K562 (cell line): ENCODE measurements at regions not wholly inside any gene's neighbourhood (a gene's known extent, or its start where the extent isn't known, plus 50 kb on each side); places are given as distances from the start of the nearest gene placed in this dataset.

Source experiments
- ATAC-seq: fragments of 200-7000 bp; cut with Tn5 transposase; 3 replicates; pipeline ENCODE4 v1.9.1; 2020; ENCODE audit warnings: moderate library complexity
- BruUV-seq: library from RNA; stranded (reverse); fragments of 400-500 nt; replicated peaks from 2 replicates; lab custom pipeline; 2021; lab: Mats Ljungman, UMichigan
- CTCF ChIA-PET: fragments of 300-600 bp; formaldehyde crosslinking; extraction: SDS; loops from one replicate; lab custom pipeline; 2021; ENCODE audit warnings: low intra/inter-chr PET ratio; lab: Yijun Ruan, JAX
- POLR2A ChIA-PET: fragments of 300-600, 350-650 bp; sonication (Branson Sonifier 250); formaldehyde crosslinking; extraction: SDS; loops from one replicate; lab custom pipeline; 2021; ENCODE audit warnings: antibody characterized with exemption, inconsistent platforms; lab: Yijun Ruan, JAX
- DNase-seq, 4 experiments: peaks; one replicate each; pipeline versions ENCODE4 v3.0.0 to v3.0.0-alpha.2; 2011 to 2018; ENCODE audit warnings: low spot score in 3 of 4, mixed read lengths in 3 of 4; ENCODE audit errors: extremely low read depth in 1 of 4
- FAIRE-seq: peaks from 2 replicates; lab custom pipeline; 2011; peaks lifted over from hg19 to GRCh38; lab: Jason Lieb, UNC
- H2AFZ ChIP-seq: 2 replicates; pipeline ENCODE4 v1.6.0; 2011; ENCODE audit warnings: low read depth, low read length, control low read depth, inconsistent platforms
- H3K27ac ChIP-seq: fragments of 200-600 bp; 3 replicates; pipeline ENCODE4 v1.8.0; 2011; ENCODE audit warnings: low read depth, mild to moderate bottlenecking, control low read depth, inconsistent platforms, low read length, moderate library complexity, mixed read lengths; ENCODE audit errors: extremely low read depth
- H3K27me3 ChIP-seq, 2 experiments: fragments of 300-600 bp in 1 of 2; 2 replicates in 1 of 2; 3 replicates in 1 of 2; pipeline versions ENCODE4 v1.6.0 to v1.8.0; 2011; ENCODE audit warnings: inconsistent platforms in 2 of 2, low read length in 2 of 2, mild to moderate bottlenecking in 1 of 2, mixed read lengths in 1 of 2, moderate library complexity in 1 of 2; ENCODE audit not compliant: control insufficient read depth in 2 of 2, insufficient read depth in 2 of 2
- H3K36me3 ChIP-seq: fragments of 300-600 bp; 3 replicates; pipeline ENCODE4 v1.8.0; 2011; ENCODE audit warnings: mild to moderate bottlenecking, low read length, inconsistent platforms; ENCODE audit not compliant: control insufficient read depth, insufficient read depth
- H3K4me1 ChIP-seq, 2 experiments: fragments of 200-600 bp in 1 of 2; replicated peaks in 1 of 2; 2 replicates in 1 of 2; 3 replicates in 1 of 2; pipeline versions ENCODE4 v1.5.1 to v1.8.0; 2011; ENCODE audit warnings: inconsistent platforms in 2 of 2, low read length in 2 of 2, mild to moderate bottlenecking in 1 of 2, mixed read lengths in 1 of 2, moderate library complexity in 1 of 2; ENCODE audit not compliant: control insufficient read depth in 2 of 2, insufficient read depth in 2 of 2
- H3K4me2 ChIP-seq: 2 replicates; pipeline ENCODE4 v1.6.1; 2011; ENCODE audit warnings: low read length, control low read depth, inconsistent platforms, mixed read lengths; ENCODE audit not compliant: insufficient read depth
- H3K4me3 ChIP-seq: fragments of 200-600 bp; sonication (generic), shearing (Covaris generic); 2 replicates; pipeline ENCODE4 v1.5.1; 2016; ENCODE audit warnings: control low read depth, inconsistent platforms
- H3K79me2 ChIP-seq: fragments of 200-600 bp; 3 replicates; pipeline ENCODE4 v1.8.0; 2011; ENCODE audit warnings: low read length, inconsistent platforms; ENCODE audit not compliant: control insufficient read depth, insufficient read depth
- H3K9ac ChIP-seq, 2 experiments: 2 replicates each; pipeline versions ENCODE4 v1.6.0 to v1.6.1; 2011; ENCODE audit warnings: low read depth in 2 of 2, low read length in 2 of 2, control low read depth in 1 of 2, inconsistent platforms in 1 of 2, mild to moderate bottlenecking in 1 of 2, mixed read lengths in 1 of 2; ENCODE audit not compliant: insufficient read depth in 1 of 2
- H3K9me1 ChIP-seq: one replicate; pipeline ENCODE4 v1.6.0; 2011; ENCODE audit warnings: inconsistent platforms, mild to moderate bottlenecking, low read length, moderate library complexity; ENCODE audit not compliant: control insufficient read depth, insufficient read depth
- H3K9me3 ChIP-seq: replicated peaks from 2 replicates; pipeline ENCODE4 v1.5.1; 2011; ENCODE audit warnings: low read depth, low read length, inconsistent platforms; ENCODE audit not compliant: control insufficient read depth, insufficient read depth
- H4K20me1 ChIP-seq: replicated peaks from 2 replicates; pipeline ENCODE4 v1.6.1; 2011; ENCODE audit warnings: low read length, inconsistent platforms, mixed read lengths; ENCODE audit not compliant: control insufficient read depth, insufficient read depth
- CEBPB ChIP-seq: fragments of 450-650 bp; IDR thresholded peaks from 2 replicates; pipeline ENCODE4 v1.6.1; 2016; ENCODE audit warnings: missing genetic modification characterization, missing compliant biosample characterization
- CHD4 ChIP-seq: fragments of 200-600 bp; sonication (generic); IDR thresholded peaks from 3 replicates; pipeline ENCODE4 v1.6.1; 2012; ENCODE audit warnings: low read depth, mild to moderate bottlenecking, mixed read lengths, low read length, inconsistent platforms; ENCODE audit not compliant: insufficient read depth, insufficient replicate concordance, poor library complexity, severe bottlenecking
- CREB1 ChIP-seq, 2 experiments: sonication (generic) in 1 of 2; formaldehyde crosslinking in 1 of 2; IDR thresholded peaks; 2 replicates each; pipeline versions ENCODE4 v1.6.1 to v1.8.0; 2012 to 2022; ENCODE audit warnings: inconsistent platforms in 1 of 2, mild to moderate bottlenecking in 1 of 2, missing genetic modification reagents in 1 of 2, moderate library complexity in 1 of 2
- CXXC5 ChIP-seq: fragments of 250-450 bp; sonication (Bioruptor Pico); IDR thresholded peaks from 2 replicates; pipeline ENCODE4 v1.8.0; 2022; ENCODE audit warnings: inconsistent platforms, mild to moderate bottlenecking, moderate library complexity
- HMGN3 ChIP-seq: IDR thresholded peaks from 2 replicates; pipeline ENCODE4 v1.6.1; 2011; ENCODE audit warnings: borderline replicate concordance, low read depth, mild to moderate bottlenecking, mixed read lengths, low read length; ENCODE audit not compliant: insufficient read length; ENCODE audit errors: extremely low read depth
- IFI16 ChIP-seq: fragments of 250-450 bp; sonication (Bioruptor Pico); IDR thresholded peaks from 2 replicates; pipeline ENCODE4 v2.1.2; 2022; ENCODE audit warnings: mild to moderate bottlenecking, inconsistent platforms
- PCBP1 ChIP-seq: fragments of 200-400 bp; formaldehyde crosslinking; IDR thresholded peaks from 2 replicates; pipeline ENCODE4 v1.6.1; 2018; ENCODE audit warnings: mild to moderate bottlenecking, low read depth, low read length; ENCODE audit not compliant: poor library complexity, severe bottlenecking
- POLR2AphosphoS2 ChIP-seq: IDR thresholded peaks from 2 replicates; pipeline ENCODE4 v1.6.1; 2012; ENCODE audit warnings: low read length, improper control_type of control experiment
- POU5F1 ChIP-seq: fragments of 150-350 bp; IDR thresholded peaks from 2 replicates; pipeline ENCODE4 v1.6.1; 2014; ENCODE audit warnings: borderline replicate concordance, low read length, low read depth, mild to moderate bottlenecking; ENCODE audit not compliant: partially characterized antibody
- TEAD1 ChIP-seq, 2 experiments: fragments of 450-650 bp in 1 of 2; sonication (generic) in 1 of 2; formaldehyde crosslinking; IDR thresholded peaks; 2 replicates each; pipeline versions ENCODE4 v1.4.0 to v1.8.0; 2020 to 2022; ENCODE audit warnings: mild to moderate bottlenecking in 2 of 2, missing genetic modification reagents in 1 of 2
- ZBTB7A ChIP-seq: IDR thresholded peaks from 2 replicates; pipeline ENCODE4 v1.6.1; 2011; ENCODE audit warnings: low read depth, mild to moderate bottlenecking, low read length, moderate library complexity, borderline replicate concordance; ENCODE audit not compliant: control insufficient read depth
- ZC3H11A ChIP-seq: IDR thresholded peaks from 2 replicates; pipeline ENCODE4 v1.6.1; 2012; ENCODE audit warnings: low read depth, low read length, improper control_type of control experiment
- ZNF644 ChIP-seq: fragments of 200-800 bp; sonication (Bioruptor generic); IDR thresholded peaks from 2 replicates; pipeline ENCODE4 v1.6.1; 2016; ENCODE audit warnings: low read depth, missing genetic modification characterization, missing compliant biosample characterization
- WGBS: fragments of 100-300 bp; shearing (Covaris generic); methylation state at CpG from one replicate; pipeline ENCODE4 v1.1.6; 2016; ENCODE audit warnings: low coverage, mixed read lengths; ENCODE audit not compliant: insufficient coverage; ENCODE audit errors: missing lambda C conversion rate; 5-methylcytosine and 5-hydroxymethylcytosine counted together
- in situ Hi-C: fragments of 300-500 bp; cut with MboI; formaldehyde crosslinking; loops from 4 replicates; pipeline ENCODE4 v1.15.0; 2018; ENCODE audit warnings: inconsistent platforms, mixed read lengths
- intact Hi-C: fragments of 100-400 bp; cut with micrococcal nuclease; formaldehyde crosslinking; loops from 2 replicates; pipeline ENCODE4 v1.14.2; 2022
- TF ChIP-seq, protein P1 (sequence below): fragments of 250-450 bp; sonication (Bioruptor Pico); IDR thresholded peaks from 2 replicates; pipeline ENCODE4 v1.4.0; 2020
- TF ChIP-seq, protein P2 (sequence below): fragments of 250-450 bp; sonication (Bioruptor Pico); IDR thresholded peaks from 2 replicates; pipeline ENCODE4 v1.8.0; 2021; ENCODE audit warnings: borderline replicate concordance, mild to moderate bottlenecking, moderate library complexity; ENCODE audit not compliant: poor library complexity, severe bottlenecking

DNA sequence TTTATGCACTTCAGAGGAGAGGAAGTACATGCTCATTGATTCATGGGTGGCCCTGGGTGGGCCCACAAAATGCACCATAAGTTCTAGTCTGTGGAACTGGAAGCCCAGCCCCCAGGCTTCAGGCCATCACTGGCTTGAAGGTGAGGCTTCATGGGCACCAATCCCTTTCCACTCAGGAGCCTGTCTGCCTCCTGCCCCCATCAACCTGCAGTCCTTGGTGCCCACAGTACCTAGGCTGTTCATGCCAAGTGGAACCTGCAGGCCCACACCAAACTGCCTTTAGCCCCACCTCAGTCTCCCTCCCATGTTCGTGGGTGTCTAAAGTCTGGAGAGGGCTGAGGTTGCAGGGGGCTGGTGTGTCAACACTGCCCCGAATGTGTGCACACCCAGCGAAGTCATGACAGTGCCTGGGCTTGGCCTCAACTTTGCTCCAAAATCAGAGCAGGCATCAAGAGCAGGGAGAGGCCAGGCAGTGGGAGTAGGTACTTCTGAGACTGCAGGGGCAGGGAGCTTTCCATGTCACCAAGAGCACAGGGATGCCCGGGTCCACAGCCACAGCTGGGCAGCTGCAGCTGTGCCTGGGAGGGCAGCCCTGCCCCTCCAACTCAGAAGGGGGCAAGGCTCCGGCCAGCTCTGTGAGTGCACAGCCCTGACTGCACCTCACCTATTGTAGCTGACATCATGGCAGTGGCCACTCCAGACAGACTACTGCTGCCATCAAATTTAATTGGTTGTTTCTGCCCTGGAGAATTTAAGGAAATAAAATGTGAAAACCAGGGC lies 1250.4 kb upstream of the IGFBP7 start:
- H3K27me3 ChIP-seq, result no peaks in the 10 kb centered on the region
- in situ Hi-C loops, result no loop called here

More for the DNA sequence above, 1250.4 kb upstream of the IGFBP7 start:
- Histone ChIP-seq H3K27ac (no peak overlapping the region), H2AFZ (no peak overlapping the region), H3K9ac (no peak overlapping the region), H3K9me1 (no peaks in the 10 kb centered on the region), H3K4me3 (no peak overlapping the region), H3K4me1 (no peaks in the 10 kb centered on the region), H4K20me1 (no peaks in the 10 kb centered on the region), H3K79me2 (no peaks in the 10 kb centered on the region), H3K9me3 (no peaks in the 10 kb centered on the region; the same call in 1 of the 2 replicates), H3K36me3 (no peaks in the 10 kb centered on the region), H3K4me2 (no peak overlapping the region)
- POLR2A ChIA-PET, result no interaction called here
- WGBS, result 0% methylated on average over 4 of the region's 5 CpGs
- CTCF ChIA-PET, result no interaction called here
- intact Hi-C loops, result no loop called here
- FAIRE-seq, result no peak
- DNase-seq, result no peak
- no TSS peak for BruUV-seq
- no peak for ATAC-seq
- TF ChIP-seq, protein P1, sequence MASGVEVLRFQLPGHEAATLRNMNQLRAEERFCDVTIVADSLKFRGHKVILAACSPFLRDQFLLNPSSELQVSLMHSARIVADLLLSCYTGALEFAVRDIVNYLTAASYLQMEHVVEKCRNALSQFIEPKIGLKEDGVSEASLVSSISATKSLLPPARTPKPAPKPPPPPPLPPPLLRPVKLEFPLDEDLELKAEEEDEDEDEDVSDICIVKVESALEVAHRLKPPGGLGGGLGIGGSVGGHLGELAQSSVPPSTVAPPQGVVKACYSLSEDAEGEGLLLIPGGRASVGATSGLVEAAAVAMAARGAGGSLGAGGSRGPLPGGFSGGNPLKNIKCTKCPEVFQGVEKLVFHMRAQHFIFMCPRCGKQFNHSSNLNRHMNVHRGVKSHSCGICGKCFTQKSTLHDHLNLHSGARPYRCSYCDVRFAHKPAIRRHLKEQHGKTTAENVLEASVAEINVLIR (CRISPR knock-in tag), result no peak
- TF ChIP-seq CEBPB (no peak), CXXC5 (CRISPR knock-in tag) (no peak), ZBTB7A (no peak), POLR2AphosphoS2 (no peak), CHD4 (no peak), CREB1 (IDR thresholded peaks at IDR 0.05) (no peak), CREB1 (CRISPR knock-in tag; IDR thresholded peaks at IDR 0.05) (no peak), ZC3H11A (no peak), POU5F1 (no peak), IFI16 (CRISPR knock-in tag) (no peak), PCBP1 (no peak), HMGN3 (no peak), ZNF644 (tag) (no peak), TEAD1 (CRISPR knock-in tag; IDR thresholded peaks at IDR 0.05) (no peak)
- TF ChIP-seq, protein P2, sequence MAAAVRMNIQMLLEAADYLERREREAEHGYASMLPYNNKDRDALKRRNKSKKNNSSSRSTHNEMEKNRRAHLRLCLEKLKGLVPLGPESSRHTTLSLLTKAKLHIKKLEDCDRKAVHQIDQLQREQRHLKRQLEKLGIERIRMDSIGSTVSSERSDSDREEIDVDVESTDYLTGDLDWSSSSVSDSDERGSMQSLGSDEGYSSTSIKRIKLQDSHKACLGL (CRISPR knock-in tag), result no peak
